ENCODE measurements at regions not wholly inside any gene's neighbourhood (a gene's known extent, or its start where the extent isn't known, plus 50 kb on each side); places are given as distances from the start of the nearest gene placed in this dataset.

- TF ChIP-seq POLR2A (IDR thresholded peaks at IDR 0.05) (no peak), POLR2AphosphoS5 (IDR thresholded peaks at IDR 0.05) (no peak), EP300 (IDR thresholded peaks at IDR 0.05) (no peak), CTCF (IDR thresholded peaks at IDR 0.05) (no peak)
- Histone ChIP-seq H3K9me3 (no peaks in the 10 kb centered on the region), H3K4me1 (no peaks in the 10 kb centered on the region), H3K27ac (no peak overlapping the region), H3K27me3 (no peaks in the 10 kb centered on the region), H3K4me3 (no peak overlapping the region), H3K36me3 (no peaks in the 10 kb centered on the region)
- WGBS = 83% methylated on average over 4 of the region's 4 CpGs
- no peak for DNase-seq (ENCODE audit: low spot score in 2 of 2)
Measured at GRCh38 chr7:69052447-69052846, 545.8 kb upstream of the AUTS2 start.

GRCh38 chr7:69060516-69060915 lies 537.8 kb upstream of the AUTS2 start:
- no peaks in the 10 kb centered on the region for H3K9me3 ChIP-seq
- DNase-seq (ENCODE audit: low spot score in 2 of 2) = no peak
- TF ChIP-seq POLR2AphosphoS5 (IDR thresholded peaks at IDR 0.05) (no peak), EP300 (IDR thresholded peaks at IDR 0.05) (no peak), POLR2A (IDR thresholded peaks at IDR 0.05) (no peak), CTCF (IDR thresholded peaks at IDR 0.05) (no peak)
- no peaks in the 10 kb centered on the region for H3K4me1 ChIP-seq
- no peak overlapping the region for H3K4me3 ChIP-seq
- no peaks in the 10 kb centered on the region for H3K36me3 ChIP-seq
- H3K27me3 ChIP-seq = no peaks in the 10 kb centered on the region
- WGBS = 57% methylated on average over 3 of the region's 3 CpGs
- H3K27ac ChIP-seq = no peak overlapping the region

- WGBS = 96% methylated on average over 20 of the region's 20 CpGs
- peaks cover 3% of the 10 kb centered on the region for H3K9me3 ChIP-seq
- no peak overlapping the region for H3K4me3 ChIP-seq
- H3K36me3 ChIP-seq = no peaks in the 10 kb centered on the region
- H3K27ac ChIP-seq = no peak overlapping the region
- no peak for DNase-seq (ENCODE audit: low spot score in 2 of 2)
- H3K27me3 ChIP-seq = no peaks in the 10 kb centered on the region
- no peaks in the 10 kb centered on the region for H3K4me1 ChIP-seq
- no peak for TF ChIP-seq POLR2AphosphoS5 (IDR thresholded peaks at IDR 0.05)
- TF ChIP-seq CTCF (IDR thresholded peaks at IDR 0.05) = no peak
- no peak for TF ChIP-seq EP300 (IDR thresholded peaks at IDR 0.05)
- TF ChIP-seq POLR2A (IDR thresholded peaks at IDR 0.05) = no peak
Measured at GRCh38 chr7:69062020-69062765, 536.1 kb upstream of the AUTS2 start.

- TF ChIP-seq CTCF (IDR thresholded peaks at IDR 0.05) (peak in 1 of 2 donors; percentile 19), POLR2A (IDR thresholded peaks at IDR 0.05) (no peak), POLR2AphosphoS5 (IDR thresholded peaks at IDR 0.05) (no peak), EP300 (IDR thresholded peaks at IDR 0.05) (no peak)
- H3K27ac ChIP-seq = no peak overlapping the region
- no peaks in the 10 kb centered on the region for H3K27me3 ChIP-seq
- DNase-seq (ENCODE audit: low spot score in 2 of 2) = no peak
- H3K4me3 ChIP-seq = no peak overlapping the region
- peaks cover 3% of the 10 kb centered on the region for H3K9me3 ChIP-seq
- 38% methylated on average over 3 of the region's 3 CpGs for WGBS
- no peaks in the 10 kb centered on the region for H3K4me1 ChIP-seq
- H3K36me3 ChIP-seq = no peaks in the 10 kb centered on the region
Measured at GRCh38 chr7:69067397-69067796, 530.9 kb upstream of the AUTS2 start.

GRCh38 chr7:69070476-69070875 lies 527.8 kb upstream of the AUTS2 start:
- DNase-seq (ENCODE audit: low spot score in 2 of 2) = no peak
- Histone ChIP-seq H3K4me3 (no peak overlapping the region), H3K27ac (no peak overlapping the region), H3K9me3 (peaks cover 3% of the 10 kb centered on the region), H3K27me3 (no peaks in the 10 kb centered on the region), H3K4me1 (no peaks in the 10 kb centered on the region), H3K36me3 (no peaks in the 10 kb centered on the region)
- 74% methylated on average over 3 of the region's 3 CpGs for WGBS
- TF ChIP-seq EP300 (IDR thresholded peaks at IDR 0.05) (no peak), POLR2A (IDR thresholded peaks at IDR 0.05) (no peak), POLR2AphosphoS5 (IDR thresholded peaks at IDR 0.05) (no peak), CTCF (IDR thresholded peaks at IDR 0.05) (no peak)
